HEK293 (cell line): ENCODE measurements at regions not wholly inside any gene's neighbourhood (a gene's known extent, or its start where the extent isn't known, plus 50 kb on each side); places are given as distances from the start of the nearest gene placed in this dataset.

ENCODE experiments used
- CTCF ChIA-PET: fragments of 350-600 bp; formaldehyde crosslinking; extraction: SDS; loops from one replicate; lab custom pipeline; 2021; ENCODE audit warnings: antibody characterized with exemption; lab: Yijun Ruan, JAX
- POLR2A ChIA-PET: fragments of 300-600 bp; formaldehyde crosslinking; extraction: SDS; loops from one replicate; lab custom pipeline; 2020; ENCODE audit warnings: antibody characterized with exemption, inconsistent platforms; lab: Yijun Ruan, JAX
- H3K27ac ChIP-seq: fragments of 200-500 bp; sonication (Bioruptor generic); 2 replicates; pipeline ENCODE4 v1.5.1; 2014; ENCODE audit warnings: low read depth, low read length, control low read depth, inconsistent platforms; ENCODE audit errors: extremely low read depth
- H3K36me3 ChIP-seq, 2 experiments: fragments of 200-500 bp in 1 of 2; sonication (Bioruptor generic) in 1 of 2; 1 replicate in 1 of 2; 2 replicates in 1 of 2; pipeline ENCODE4 v1.5.1; 2014 to 2017; ENCODE audit warnings: inconsistent platforms in 2 of 2, low read length in 2 of 2; ENCODE audit not compliant: control insufficient read depth in 2 of 2, insufficient read depth in 1 of 2
- H3K4me1 ChIP-seq: fragments of 200-500 bp; sonication (Bioruptor generic); 2 replicates; pipeline ENCODE4 v1.5.1; 2014; ENCODE audit warnings: mild to moderate bottlenecking, low read length, inconsistent platforms; ENCODE audit not compliant: control insufficient read depth, insufficient read depth
- H3K4me3 ChIP-seq: 2 replicates; pipeline ENCODE4 v1.5.1; 2011; ENCODE audit warnings: low read depth, mild to moderate bottlenecking, control low read depth, low read length, moderate library complexity
- H3K9me3 ChIP-seq: fragments of 200-500 bp; sonication (Bioruptor generic); 2 replicates; pipeline ENCODE4 v1.5.1; 2014; ENCODE audit warnings: low read depth, low read length, inconsistent platforms; ENCODE audit not compliant: control insufficient read depth, insufficient read depth
- BCL11B ChIP-seq: fragments of 450-650 bp; formaldehyde crosslinking; IDR thresholded peaks from 2 replicates; pipeline ENCODE4 v1.5.1; 2016; ENCODE audit warnings: low read depth, missing biosample characterization, missing genetic modification characterization
- GLIS1 ChIP-seq: fragments of 450-650 bp; formaldehyde crosslinking; IDR thresholded peaks from 2 replicates; pipeline ENCODE4 v1.5.1; 2016; ENCODE audit warnings: missing biosample characterization, missing genetic modification characterization
- TCF7L2 ChIP-seq: IDR thresholded peaks from 2 replicates; pipeline ENCODE4 v1.6.1; 2011; ENCODE audit warnings: low read depth, mild to moderate bottlenecking, inconsistent platforms, low read length, moderate library complexity, borderline replicate concordance
- ZNF175 ChIP-seq: fragments of 450-650 bp; formaldehyde crosslinking; IDR thresholded peaks from 2 replicates; pipeline ENCODE4 v1.5.1; 2016; ENCODE audit warnings: missing biosample characterization, missing genetic modification characterization
- ZNF248 ChIP-seq: fragments of 450-650 bp; formaldehyde crosslinking; IDR thresholded peaks from 2 replicates; pipeline ENCODE4 v1.5.1; 2017; ENCODE audit warnings: missing biosample characterization, missing genetic modification characterization
- ZNF302 ChIP-seq: fragments of 450-650 bp; formaldehyde crosslinking; IDR thresholded peaks from 2 replicates; pipeline ENCODE4 v1.5.1; 2016; ENCODE audit warnings: missing biosample characterization, missing genetic modification characterization, low read depth
- ZNF335 ChIP-seq: fragments of 450-650 bp; formaldehyde crosslinking; conservative IDR thresholded peaks from 2 replicates; pipeline ENCODE4 v1.5.1; 2016; ENCODE audit warnings: missing biosample characterization, missing genetic modification characterization
- ZNF555 ChIP-seq: fragments of 450-650 bp; formaldehyde crosslinking; conservative IDR thresholded peaks from 2 replicates; pipeline ENCODE4 v1.5.1; 2017; ENCODE audit warnings: missing biosample characterization, mild to moderate bottlenecking, missing genetic modification characterization, inconsistent platforms
- ZNF610 ChIP-seq: fragments of 450-650 bp; formaldehyde crosslinking; IDR thresholded peaks from 2 replicates; pipeline ENCODE4 v1.5.1; 2016; ENCODE audit warnings: missing biosample characterization, missing genetic modification characterization, borderline replicate concordance
- ZNF623 ChIP-seq: fragments of 450-650 bp; formaldehyde crosslinking; IDR thresholded peaks from 2 replicates; pipeline ENCODE4 v1.5.1; 2016; ENCODE audit warnings: missing biosample characterization, missing genetic modification characterization
- ZNF670 ChIP-seq: fragments of 450-650 bp; formaldehyde crosslinking; IDR thresholded peaks from 2 replicates; pipeline ENCODE4 v1.5.1; 2016; ENCODE audit warnings: missing biosample characterization, missing genetic modification characterization, low read depth
- ZNF701 ChIP-seq: fragments of 450-650 bp; formaldehyde crosslinking; IDR thresholded peaks from 2 replicates; pipeline ENCODE4 v1.5.1; 2016; ENCODE audit warnings: missing biosample characterization, missing genetic modification characterization
- TF ChIP-seq, protein P1 (sequence below): fragments of 450-650 bp; formaldehyde crosslinking; IDR thresholded peaks from 2 replicates; pipeline ENCODE4 v1.5.1; 2016; ENCODE audit warnings: missing biosample characterization, missing genetic modification characterization
- TF ChIP-seq, protein P2 (sequence below): fragments of 450-650 bp; formaldehyde crosslinking; IDR thresholded peaks from 2 replicates; pipeline ENCODE4 v1.5.1; 2016; ENCODE audit warnings: missing biosample characterization, missing genetic modification characterization
- TF ChIP-seq, protein P3 (sequence below): fragments of 450-650 bp; formaldehyde crosslinking; IDR thresholded peaks from 2 replicates; pipeline ENCODE4 v1.5.1; 2016; ENCODE audit warnings: missing biosample characterization, missing genetic modification characterization
- TF ChIP-seq, protein P4 (sequence below): fragments of 450-650 bp; formaldehyde crosslinking; IDR thresholded peaks from 2 replicates; pipeline ENCODE4 v1.5.1; 2017; ENCODE audit warnings: missing biosample characterization, missing genetic modification characterization

DNA sequence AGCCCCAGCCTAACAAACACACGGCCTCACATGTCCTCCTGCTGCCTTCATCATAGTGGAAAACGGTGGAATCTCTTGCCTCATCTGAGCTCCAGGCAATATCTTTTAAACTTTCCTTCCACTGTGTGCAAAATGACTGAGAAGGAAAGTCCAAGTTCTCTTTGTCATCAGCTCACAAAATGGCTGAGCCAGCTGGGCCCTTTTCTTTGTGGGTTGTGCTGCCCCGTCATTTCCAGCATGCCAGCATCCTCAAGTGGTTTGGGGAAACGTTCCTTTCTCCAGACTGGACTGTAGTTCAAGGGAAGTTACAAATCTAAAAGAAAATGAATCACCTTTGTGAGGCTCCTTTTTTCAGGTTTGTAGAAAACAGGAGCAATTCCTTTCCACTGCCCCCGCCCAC is 171.1 kb upstream of the FSTL4 start:
- no peak for TF ChIP-seq TCF7L2
- H3K4me3 ChIP-seq, result no peak overlapping the region
- no peak overlapping the region for H3K27ac ChIP-seq
- POLR2A ChIA-PET, result no interaction called here
- no peaks in the 10 kb centered on the region for H3K36me3 ChIP-seq
- H3K4me1 ChIP-seq, result no peaks in the 10 kb centered on the region
- no peaks in the 10 kb centered on the region for H3K9me3 ChIP-seq
- CTCF ChIA-PET, result interaction anchor here (1.0 kb wide), 1 partner anchor 362 kb away, joined by 3 read pairs; no protein-coding TSS in a partner anchor

DNA sequence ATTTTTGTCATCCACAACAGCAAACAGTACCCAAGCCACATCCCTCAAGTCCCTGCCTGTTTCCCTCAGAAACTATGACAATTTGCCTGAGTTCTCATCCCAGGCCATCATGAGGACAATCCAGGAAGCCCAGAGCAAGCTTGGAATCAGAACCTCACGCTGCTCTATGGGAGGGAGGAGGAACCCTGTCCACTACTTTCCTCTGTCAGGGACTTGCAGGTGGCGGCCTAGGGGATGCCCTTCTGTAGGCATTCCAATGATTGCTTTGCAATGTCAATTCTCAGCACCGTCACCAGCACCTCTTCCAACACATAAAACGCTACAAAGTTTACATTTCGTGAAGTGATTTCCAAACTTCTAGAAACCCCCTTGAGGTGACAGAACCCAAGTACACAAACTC is 170.4 kb upstream of the FSTL4 start:
- Histone ChIP-seq H3K4me3 (no peak overlapping the region), H3K4me1 (no peaks in the 10 kb centered on the region), H3K27ac (no peak overlapping the region), H3K36me3 (no peaks in the 10 kb centered on the region), H3K9me3 (no peaks in the 10 kb centered on the region)
- POLR2A ChIA-PET, result no interaction called here
- CTCF ChIA-PET, result interaction anchor here (0.8 to 1.0 kb wide), 2 partner anchors 361 to 456 kb away, joined by 3 read pairs; no protein-coding TSS in a partner anchor
- TF ChIP-seq ZNF302 (tag by site-specific recombination) (no peak), GLIS1 (tag by site-specific recombination) (no peak), ZNF670 (tag by site-specific recombination) (no peak), ZNF701 (no peak), BCL11B (tag by site-specific recombination) (no peak), ZNF248 (tag by site-specific recombination) (no peak), ZNF175 (tag by site-specific recombination) (no peak), ZNF610 (tag by site-specific recombination) (no peak), ZNF623 (tag by site-specific recombination) (no peak), ZNF555 (no peak), ZNF335 (tag by site-specific recombination) (no peak)
- TF ChIP-seq, protein P1, sequence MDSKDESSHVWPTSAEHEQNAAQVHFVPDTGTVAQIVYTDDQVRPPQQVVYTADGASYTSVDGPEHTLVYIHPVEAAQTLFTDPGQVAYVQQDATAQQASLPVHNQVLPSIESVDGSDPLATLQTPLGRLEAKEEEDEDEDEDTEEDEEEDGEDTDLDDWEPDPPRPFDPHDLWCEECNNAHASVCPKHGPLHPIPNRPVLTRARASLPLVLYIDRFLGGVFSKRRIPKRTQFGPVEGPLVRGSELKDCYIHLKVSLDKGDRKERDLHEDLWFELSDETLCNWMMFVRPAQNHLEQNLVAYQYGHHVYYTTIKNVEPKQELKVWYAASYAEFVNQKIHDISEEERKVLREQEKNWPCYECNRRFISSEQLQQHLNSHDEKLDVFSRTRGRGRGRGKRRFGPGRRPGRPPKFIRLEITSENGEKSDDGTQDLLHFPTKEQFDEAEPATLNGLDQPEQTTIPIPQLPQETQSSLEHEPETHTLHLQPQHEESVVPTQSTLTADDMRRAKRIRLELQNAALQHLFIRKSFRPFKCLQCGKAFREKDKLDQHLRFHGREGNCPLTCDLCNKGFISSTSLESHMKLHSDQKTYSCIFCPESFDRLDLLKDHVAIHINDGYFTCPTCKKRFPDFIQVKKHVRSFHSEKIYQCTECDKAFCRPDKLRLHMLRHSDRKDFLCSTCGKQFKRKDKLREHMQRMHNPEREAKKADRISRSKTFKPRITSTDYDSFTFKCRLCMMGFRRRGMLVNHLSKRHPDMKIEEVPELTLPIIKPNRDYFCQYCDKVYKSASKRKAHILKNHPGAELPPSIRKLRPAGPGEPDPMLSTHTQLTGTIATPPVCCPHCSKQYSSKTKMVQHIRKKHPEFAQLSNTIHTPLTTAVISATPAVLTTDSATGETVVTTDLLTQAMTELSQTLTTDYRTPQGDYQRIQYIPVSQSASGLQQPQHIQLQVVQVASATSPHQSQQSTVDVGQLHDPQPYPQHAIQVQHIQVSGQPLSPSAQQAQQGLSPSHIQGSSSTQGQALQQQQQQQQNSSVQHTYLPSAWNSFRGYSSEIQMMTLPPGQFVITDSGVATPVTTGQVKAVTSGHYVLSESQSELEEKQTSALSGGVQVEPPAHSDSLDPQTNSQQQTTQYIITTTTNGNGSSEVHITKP (tag by site-specific recombination), result no peak
- TF ChIP-seq, protein P2, sequence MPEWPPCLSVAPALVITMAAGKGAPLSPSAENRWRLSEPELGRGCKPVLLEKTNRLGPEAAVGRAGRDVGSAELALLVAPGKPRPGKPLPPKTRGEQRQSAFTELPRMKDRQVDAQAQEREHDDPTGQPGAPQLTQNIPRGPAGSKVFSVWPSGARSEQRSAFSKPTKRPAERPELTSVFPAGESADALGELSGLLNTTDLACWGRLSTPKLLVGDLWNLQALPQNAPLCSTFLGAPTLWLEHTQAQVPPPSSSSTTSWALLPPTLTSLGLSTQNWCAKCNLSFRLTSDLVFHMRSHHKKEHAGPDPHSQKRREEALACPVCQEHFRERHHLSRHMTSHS (tag by site-specific recombination), result no peak
- TF ChIP-seq, protein P3, sequence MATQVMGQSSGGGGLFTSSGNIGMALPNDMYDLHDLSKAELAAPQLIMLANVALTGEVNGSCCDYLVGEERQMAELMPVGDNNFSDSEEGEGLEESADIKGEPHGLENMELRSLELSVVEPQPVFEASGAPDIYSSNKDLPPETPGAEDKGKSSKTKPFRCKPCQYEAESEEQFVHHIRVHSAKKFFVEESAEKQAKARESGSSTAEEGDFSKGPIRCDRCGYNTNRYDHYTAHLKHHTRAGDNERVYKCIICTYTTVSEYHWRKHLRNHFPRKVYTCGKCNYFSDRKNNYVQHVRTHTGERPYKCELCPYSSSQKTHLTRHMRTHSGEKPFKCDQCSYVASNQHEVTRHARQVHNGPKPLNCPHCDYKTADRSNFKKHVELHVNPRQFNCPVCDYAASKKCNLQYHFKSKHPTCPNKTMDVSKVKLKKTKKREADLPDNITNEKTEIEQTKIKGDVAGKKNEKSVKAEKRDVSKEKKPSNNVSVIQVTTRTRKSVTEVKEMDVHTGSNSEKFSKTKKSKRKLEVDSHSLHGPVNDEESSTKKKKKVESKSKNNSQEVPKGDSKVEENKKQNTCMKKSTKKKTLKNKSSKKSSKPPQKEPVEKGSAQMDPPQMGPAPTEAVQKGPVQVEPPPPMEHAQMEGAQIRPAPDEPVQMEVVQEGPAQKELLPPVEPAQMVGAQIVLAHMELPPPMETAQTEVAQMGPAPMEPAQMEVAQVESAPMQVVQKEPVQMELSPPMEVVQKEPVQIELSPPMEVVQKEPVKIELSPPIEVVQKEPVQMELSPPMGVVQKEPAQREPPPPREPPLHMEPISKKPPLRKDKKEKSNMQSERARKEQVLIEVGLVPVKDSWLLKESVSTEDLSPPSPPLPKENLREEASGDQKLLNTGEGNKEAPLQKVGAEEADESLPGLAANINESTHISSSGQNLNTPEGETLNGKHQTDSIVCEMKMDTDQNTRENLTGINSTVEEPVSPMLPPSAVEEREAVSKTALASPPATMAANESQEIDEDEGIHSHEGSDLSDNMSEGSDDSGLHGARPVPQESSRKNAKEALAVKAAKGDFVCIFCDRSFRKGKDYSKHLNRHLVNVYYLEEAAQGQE (tag by site-specific recombination), result no peak
- TF ChIP-seq, protein P4, sequence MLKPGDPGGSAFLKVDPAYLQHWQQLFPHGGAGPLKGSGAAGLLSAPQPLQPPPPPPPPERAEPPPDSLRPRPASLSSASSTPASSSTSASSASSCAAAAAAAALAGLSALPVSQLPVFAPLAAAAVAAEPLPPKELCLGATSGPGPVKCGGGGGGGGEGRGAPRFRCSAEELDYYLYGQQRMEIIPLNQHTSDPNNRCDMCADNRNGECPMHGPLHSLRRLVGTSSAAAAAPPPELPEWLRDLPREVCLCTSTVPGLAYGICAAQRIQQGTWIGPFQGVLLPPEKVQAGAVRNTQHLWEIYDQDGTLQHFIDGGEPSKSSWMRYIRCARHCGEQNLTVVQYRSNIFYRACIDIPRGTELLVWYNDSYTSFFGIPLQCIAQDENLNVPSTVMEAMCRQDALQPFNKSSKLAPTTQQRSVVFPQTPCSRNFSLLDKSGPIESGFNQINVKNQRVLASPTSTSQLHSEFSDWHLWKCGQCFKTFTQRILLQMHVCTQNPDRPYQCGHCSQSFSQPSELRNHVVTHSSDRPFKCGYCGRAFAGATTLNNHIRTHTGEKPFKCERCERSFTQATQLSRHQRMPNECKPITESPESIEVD (tag by site-specific recombination), result no peak
